CD4-positive, alpha-beta memory T cell (primary cell): ENCODE measurements at regions not wholly inside any gene's neighbourhood (a gene's known extent, or its start where the extent isn't known, plus 50 kb on each side); places are given as distances from the start of the nearest gene placed in this dataset.

Experiments
- CTCF ChIA-PET: fragments of 350-600 bp; sonication (Branson Sonifier 250); formaldehyde crosslinking; loops from one replicate; lab custom pipeline; 2021; ENCODE audit warnings: inconsistent platforms; ENCODE audit not compliant: partially characterized antibody; lab: Charles Lee
- POLR2A ChIA-PET: fragments of 350-600 bp; sonication (Branson Sonifier 250); formaldehyde crosslinking; loops from one replicate; lab custom pipeline; 2021; ENCODE audit not compliant: partially characterized antibody; lab: Charles Lee
- DNase-seq, 5 donors: peaks; one replicate each; pipeline versions ENCODE4 v3.0.0 to v3.0.0-alpha.2; 2020 to 2022; ENCODE audit warnings: mixed read lengths in 1 of 5
- H3K27ac ChIP-seq: one replicate; pipeline ENCODE4 v1.7.0; 2013; ENCODE audit warnings: low read depth, low read length
- H3K27me3 ChIP-seq: 2 replicates; pipeline ENCODE4 v1.7.0; 2013; ENCODE audit warnings: mild to moderate bottlenecking, low read length, moderate library complexity; ENCODE audit not compliant: insufficient read depth
- H3K36me3 ChIP-seq: 2 replicates; pipeline ENCODE4 v1.7.0; 2013; ENCODE audit warnings: mild to moderate bottlenecking, low read length, moderate library complexity; ENCODE audit not compliant: insufficient read depth
- H3K4me1 ChIP-seq: 2 replicates; pipeline ENCODE4 v1.7.0; 2013; ENCODE audit warnings: mild to moderate bottlenecking, low read length, moderate library complexity; ENCODE audit not compliant: insufficient read depth
- H3K4me3 ChIP-seq, 2 donors: one replicate each; pipeline ENCODE4 v1.7.0; 2013; ENCODE audit warnings: low read length in 2 of 2, mild to moderate bottlenecking in 1 of 2
- H3K9me3 ChIP-seq, 2 donors: one replicate each; pipeline ENCODE4 v1.7.0; 2013; ENCODE audit warnings: low read length in 2 of 2, control low read depth in 1 of 2; ENCODE audit not compliant: control insufficient read depth in 1 of 2
- H3K27ac Mint-ChIP-seq, 7 donors: one replicate each; pipeline ENCODE4 v1.8.0; 2020 to 2021; ENCODE audit warnings: mixed read lengths in 7 of 7, mild to moderate bottlenecking in 6 of 7, inconsistent platforms in 3 of 7, moderate library complexity in 3 of 7
- H3K27me3 Mint-ChIP-seq, 2 donors: one replicate each; pipeline ENCODE4 v1.8.0; 2020 to 2021; ENCODE audit warnings: mixed read lengths in 2 of 2
- H3K36me3 Mint-ChIP-seq, 2 donors: one replicate each; pipeline ENCODE4 v1.8.0; 2020 to 2021; ENCODE audit warnings: mixed read lengths in 2 of 2, inconsistent platforms in 1 of 2, mild to moderate bottlenecking in 1 of 2
- H3K4me1 Mint-ChIP-seq, 4 donors: one replicate each; pipeline ENCODE4 v1.8.0; 2020 to 2021; ENCODE audit warnings: mixed read lengths in 4 of 4, mild to moderate bottlenecking in 1 of 4
- H3K4me3 Mint-ChIP-seq, 8 donors: one replicate each; pipeline ENCODE4 v1.8.0; 2020 to 2021; ENCODE audit warnings: mixed read lengths in 8 of 8, mild to moderate bottlenecking in 7 of 8, moderate library complexity in 6 of 8, inconsistent platforms in 3 of 8
- H3K9me3 Mint-ChIP-seq, 8 donors: one replicate each; pipeline ENCODE4 v1.8.0; 2020 to 2021; ENCODE audit warnings: mixed read lengths in 8 of 8, mild to moderate bottlenecking in 5 of 8, inconsistent platforms in 3 of 8, moderate library complexity in 1 of 8
- intact Hi-C: fragments of 100-400 bp; cut with micrococcal nuclease; formaldehyde crosslinking; loops from one replicate; pipeline ENCODE4 v1.15.1; 2023

GRCh38 chr4:125994024-125994423 is 679.3 kb downstream of the FAT4 start:
- Histone ChIP-seq H3K36me3 (no peaks in the 10 kb centered on the region), H3K9me3 (no peaks in the 10 kb centered on the region), H3K27me3 (no peaks in the 10 kb centered on the region), H3K4me1 (no peaks in the 10 kb centered on the region), H3K27ac (no peak overlapping the region), H3K4me3 (no peak overlapping the region)
- Mint-ChIP-seq H3K27me3 (no peaks in the 10 kb centered on the region), H3K4me3 (no peak overlapping the region), H3K27ac (no peak overlapping the region), H3K4me1 (no peaks in the 10 kb centered on the region), H3K9me3 (peaks cover 0 to 11% (median 5%) of the 10 kb centered on the region in 8 donors), H3K36me3 (no peaks in the 10 kb centered on the region)
- DNase-seq: no peak
- intact Hi-C loops: no loop called here
- ChIA-PET CTCF (no interaction called here), POLR2A (no interaction called here)

DNA sequence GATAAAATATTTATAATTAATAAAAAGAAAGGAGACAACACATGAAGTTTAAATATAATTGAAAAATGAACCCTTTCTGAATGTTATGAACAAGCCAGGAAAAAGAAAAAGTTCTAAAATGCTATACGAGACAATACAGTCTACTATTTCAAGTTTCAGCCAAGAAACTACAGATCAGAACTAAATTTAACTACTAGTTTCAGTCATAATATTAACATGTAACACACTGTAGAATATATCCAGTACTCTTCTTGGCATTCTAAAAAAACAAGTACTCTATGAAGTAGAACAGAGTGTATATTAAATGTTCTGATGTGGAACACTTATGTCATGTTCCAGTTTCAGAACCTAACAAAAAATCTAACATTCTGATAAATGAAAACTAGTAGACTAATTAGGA is 679.7 kb downstream of the FAT4 start:
- ChIA-PET POLR2A (no interaction called here), CTCF (no interaction called here)
- no peaks in the 10 kb centered on the region for H3K36me3 ChIP-seq
- no peaks in the 10 kb centered on the region for H3K4me1 ChIP-seq
- H3K27me3 ChIP-seq: no peaks in the 10 kb centered on the region
- Mint-ChIP-seq H3K4me3 (no peak overlapping the region), H3K27ac (no peak overlapping the region), H3K4me1 (no peaks in the 10 kb centered on the region), H3K27me3 (no peaks in the 10 kb centered on the region), H3K9me3 (peaks cover 0 to 11% (median 3%) of the 10 kb centered on the region in 8 donors), H3K36me3 (no peaks in the 10 kb centered on the region)
- H3K9me3 ChIP-seq: no peaks in the 10 kb centered on the region
- intact Hi-C loops: no loop called here
- no peak overlapping the region for H3K4me3 ChIP-seq
- no peak for DNase-seq
- H3K27ac ChIP-seq: no peak overlapping the region

- intact Hi-C loops: no loop called here
- H3K36me3 Mint-ChIP-seq: no peaks in the 10 kb centered on the region
- no peaks in the 10 kb centered on the region for H3K4me1 Mint-ChIP-seq
- DNase-seq: no peak
- ChIA-PET POLR2A (no interaction called here), CTCF (no interaction called here)
- no peak overlapping the region for H3K27ac Mint-ChIP-seq
- peaks cover 0 to 10% (median 3%) of the 10 kb centered on the region in 8 donors for H3K9me3 Mint-ChIP-seq
- H3K4me3 Mint-ChIP-seq: no peak overlapping the region
- no peaks in the 10 kb centered on the region for H3K27me3 Mint-ChIP-seq
- Histone ChIP-seq H3K27me3 (no peaks in the 10 kb centered on the region), H3K4me3 (no peak overlapping the region), H3K36me3 (no peaks in the 10 kb centered on the region), H3K27ac (no peak overlapping the region), H3K9me3 (no peaks in the 10 kb centered on the region), H3K4me1 (no peaks in the 10 kb centered on the region)
Observed at GRCh38 chr4:126004941-126005340, 690.2 kb downstream of the FAT4 start.

DNA sequence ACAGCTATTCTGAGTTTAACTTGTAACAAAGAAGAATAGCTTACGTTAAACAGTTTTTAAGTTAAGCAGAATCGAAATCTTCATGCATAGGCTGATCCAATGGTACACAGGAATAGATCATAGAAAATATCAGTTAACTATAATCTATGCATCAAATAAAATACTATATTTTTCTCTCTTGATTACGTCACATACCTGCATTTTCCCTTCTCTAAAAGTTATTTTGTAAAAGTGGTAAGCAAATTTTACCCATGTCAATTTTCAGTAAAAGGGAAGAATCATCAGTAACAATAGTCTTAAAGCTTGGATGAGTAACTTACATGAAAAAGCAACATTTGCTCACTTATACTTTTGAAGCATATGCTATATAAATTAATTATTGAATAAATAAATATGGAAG is 692.4 kb downstream of the FAT4 start:
- ChIA-PET CTCF (no interaction called here), POLR2A (no interaction called here)
- intact Hi-C loops: no loop called here
- no peaks in the 10 kb centered on the region for H3K36me3 ChIP-seq
- no peaks in the 10 kb centered on the region for H3K4me1 ChIP-seq
- no peak overlapping the region for H3K27ac ChIP-seq
- Mint-ChIP-seq H3K36me3 (no peaks in the 10 kb centered on the region), H3K27me3 (no peaks in the 10 kb centered on the region), H3K9me3 (peaks cover 0 to 20% (median 8%) of the 10 kb centered on the region in 8 donors), H3K27ac (no peak overlapping the region), H3K4me3 (no peak overlapping the region), H3K4me1 (no peaks in the 10 kb centered on the region)
- no peaks in the 10 kb centered on the region for H3K9me3 ChIP-seq
- DNase-seq: no peak
- H3K27me3 ChIP-seq: no peaks in the 10 kb centered on the region
- no peak overlapping the region for H3K4me3 ChIP-seq

- H3K36me3 Mint-ChIP-seq: no peaks in the 10 kb centered on the region
- Histone ChIP-seq H3K36me3 (no peaks in the 10 kb centered on the region), H3K4me3 (no peak overlapping the region), H3K27me3 (no peaks in the 10 kb centered on the region), H3K27ac (no peak overlapping the region), H3K9me3 (no peaks in the 10 kb centered on the region), H3K4me1 (no peaks in the 10 kb centered on the region)
- H3K27ac Mint-ChIP-seq: no peak overlapping the region
- no peak overlapping the region for H3K4me3 Mint-ChIP-seq
- ChIA-PET CTCF (no interaction called here), POLR2A (no interaction called here)
- DNase-seq: no peak
- no peaks in the 10 kb centered on the region for H3K4me1 Mint-ChIP-seq
- intact Hi-C loops: no loop called here
- H3K9me3 Mint-ChIP-seq: peaks cover 2 to 24% (median 13%) of the 10 kb centered on the region in 8 donors
- H3K27me3 Mint-ChIP-seq: no peaks in the 10 kb centered on the region
Observed at GRCh38 chr4:126012691-126013290, 698.0 kb downstream of the FAT4 start.

DNA sequence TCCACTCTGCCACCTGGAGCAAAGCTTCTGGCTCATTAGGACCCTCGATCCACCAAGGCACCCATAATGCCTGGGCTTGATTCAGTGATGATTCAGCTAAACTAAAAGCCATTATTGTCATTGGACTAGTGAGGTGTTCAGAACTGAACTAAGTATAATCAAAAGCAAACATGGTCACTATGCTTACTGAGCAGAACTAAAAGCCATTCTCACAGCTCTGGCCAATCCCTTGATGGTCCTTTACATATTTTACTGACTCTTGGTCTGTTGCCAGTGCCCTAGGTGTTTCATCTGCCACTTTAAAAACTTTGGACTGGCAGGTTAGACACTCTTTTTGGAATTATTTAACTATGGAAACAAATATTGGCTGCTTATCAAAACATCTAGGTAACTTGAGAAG is 703.5 kb downstream of the FAT4 start:
- H3K4me1 Mint-ChIP-seq: no peaks in the 10 kb centered on the region
- ChIA-PET CTCF (no interaction called here), POLR2A (no interaction called here)
- Histone ChIP-seq H3K9me3 (no peaks in the 10 kb centered on the region), H3K4me1 (no peaks in the 10 kb centered on the region), H3K4me3 (no peak overlapping the region), H3K27me3 (no peaks in the 10 kb centered on the region), H3K27ac (no peak overlapping the region), H3K36me3 (no peaks in the 10 kb centered on the region)
- H3K9me3 Mint-ChIP-seq: peaks cover 2 to 13% (median 4%) of the 10 kb centered on the region in 8 donors
- H3K4me3 Mint-ChIP-seq: no peak overlapping the region
- no peaks in the 10 kb centered on the region for H3K27me3 Mint-ChIP-seq
- intact Hi-C loops: no loop called here
- H3K36me3 Mint-ChIP-seq: no peaks in the 10 kb centered on the region
- no peak overlapping the region for H3K27ac Mint-ChIP-seq
- no peak for DNase-seq

DNA sequence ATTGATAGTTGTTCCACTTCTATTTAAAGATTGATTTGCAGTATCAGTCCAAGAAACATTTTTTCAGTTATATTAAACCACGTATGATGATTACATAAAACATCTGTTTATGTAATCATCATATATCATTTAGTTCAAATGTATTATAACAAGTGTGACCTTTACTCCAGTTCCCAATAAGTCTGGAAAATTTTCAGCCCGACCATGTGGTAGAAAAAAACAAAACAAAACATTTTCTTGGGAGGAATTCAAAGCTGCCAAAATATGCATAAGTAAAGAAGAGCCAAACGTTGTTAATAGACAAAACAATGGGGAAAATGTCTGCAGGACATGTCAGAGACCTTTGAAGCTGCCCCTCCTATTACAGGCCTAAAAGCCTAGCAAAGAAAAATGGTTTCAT is 709.1 kb downstream of the FAT4 start:
- H3K4me3 ChIP-seq: no peak overlapping the region
- Mint-ChIP-seq H3K4me3 (no peak overlapping the region), H3K36me3 (no peaks in the 10 kb centered on the region), H3K27me3 (no peaks in the 10 kb centered on the region), H3K9me3 (peaks cover 0 to 20% (median 4%) of the 10 kb centered on the region in 8 donors), H3K27ac (no peak overlapping the region), H3K4me1 (no peaks in the 10 kb centered on the region)
- CTCF ChIA-PET: no interaction called here
- intact Hi-C loops: no loop called here
- DNase-seq: no peak
- POLR2A ChIA-PET: no interaction called here
- no peak overlapping the region for H3K27ac ChIP-seq
- H3K27me3 ChIP-seq: no peaks in the 10 kb centered on the region
- H3K36me3 ChIP-seq: no peaks in the 10 kb centered on the region
- no peaks in the 10 kb centered on the region for H3K4me1 ChIP-seq
- no peaks in the 10 kb centered on the region for H3K9me3 ChIP-seq

DNA sequence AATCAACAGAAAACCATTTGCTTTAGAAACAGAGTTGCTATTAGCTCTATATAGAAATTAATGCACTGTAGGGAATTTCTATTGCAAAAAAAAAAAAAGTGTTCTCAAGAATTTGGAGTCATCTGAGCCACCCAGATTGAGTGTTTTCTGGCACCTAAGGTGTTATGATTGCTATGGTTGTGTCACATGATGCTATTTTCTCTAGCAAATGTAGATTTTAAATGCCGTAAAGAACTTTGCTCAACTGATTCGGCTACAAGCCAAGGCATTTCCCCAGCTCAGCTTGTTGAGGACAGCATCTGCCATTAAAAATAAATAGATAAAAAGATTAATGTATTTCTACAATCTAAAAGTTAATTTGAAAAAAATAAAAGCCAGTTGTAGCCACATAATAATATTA is 712.8 kb downstream of the FAT4 start:
- Histone ChIP-seq H3K4me3 (no peak overlapping the region), H3K27me3 (no peaks in the 10 kb centered on the region), H3K4me1 (no peaks in the 10 kb centered on the region), H3K9me3 (no peaks in the 10 kb centered on the region), H3K36me3 (no peaks in the 10 kb centered on the region), H3K27ac (no peak overlapping the region)
- Mint-ChIP-seq H3K4me3 (no peak overlapping the region), H3K27ac (no peak overlapping the region), H3K27me3 (no peaks in the 10 kb centered on the region), H3K9me3 (peaks cover 0 to 23% (median 11%) of the 10 kb centered on the region in 8 donors), H3K36me3 (no peaks in the 10 kb centered on the region), H3K4me1 (no peaks in the 10 kb centered on the region)
- intact Hi-C loops: no loop called here
- DNase-seq: no peak
- ChIA-PET CTCF (no interaction called here), POLR2A (no interaction called here)
